HG03064 (cell line): ENCODE measurements at regions not wholly inside any gene's neighbourhood (a gene's known extent, or its start where the extent isn't known, plus 50 kb on each side); places are given as distances from the start of the nearest gene placed in this dataset.

Experiments used
- ATAC-seq: cut with Tn5 transposase; IDR thresholded peaks from one replicate; pipeline ENCODE4 v1.9.1; 2021; ENCODE audit warnings: low read depth; ENCODE audit not compliant: unreplicated experiment

DNA sequence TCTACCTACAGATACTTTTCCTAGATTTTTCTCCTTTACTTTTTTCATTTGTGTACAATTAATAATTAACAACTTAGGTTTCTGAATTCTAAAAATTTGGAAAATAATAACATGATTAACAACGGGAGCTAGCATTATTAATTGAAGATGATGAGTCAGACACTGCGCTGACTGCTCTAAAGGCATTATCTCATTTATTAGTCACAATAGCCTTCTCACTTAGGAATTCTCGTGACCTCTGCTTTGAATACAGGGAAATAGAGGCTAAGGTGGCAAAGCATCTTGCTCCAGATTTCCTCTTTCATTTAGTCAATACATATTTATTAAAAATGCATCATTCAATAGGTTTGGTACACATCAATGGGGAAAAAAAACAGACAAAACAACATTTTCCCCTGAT is 441.3 kb downstream of the PCDH18 start:
- no peak for ATAC-seq

DNA sequence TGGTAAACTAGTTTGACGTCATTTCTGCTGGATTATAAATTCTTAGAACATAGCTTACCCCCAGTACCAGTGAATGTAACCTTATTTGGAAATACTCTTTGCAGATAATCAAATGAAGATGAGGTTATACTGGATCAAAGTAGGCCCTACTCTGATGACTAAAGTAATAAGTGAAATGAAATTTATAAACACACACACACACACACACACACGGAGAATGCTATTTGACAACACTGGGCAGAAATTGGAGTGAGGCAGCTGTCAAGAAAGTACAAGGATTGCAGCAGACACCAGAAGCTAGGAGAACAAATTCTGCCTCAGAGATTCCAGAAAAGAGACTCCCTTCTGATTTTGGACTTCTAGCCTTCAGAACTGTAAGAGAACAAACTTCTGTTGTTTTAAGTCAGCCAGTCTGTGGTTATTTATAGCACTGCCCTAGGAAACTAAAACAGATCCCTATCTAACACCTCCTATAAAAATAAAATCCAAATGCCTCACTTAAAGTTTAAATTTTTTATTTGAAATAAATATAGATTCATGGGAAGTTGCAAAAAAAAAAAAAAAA is 448.6 kb downstream of the PCDH18 start:
- ATAC-seq, result no peak

DNA sequence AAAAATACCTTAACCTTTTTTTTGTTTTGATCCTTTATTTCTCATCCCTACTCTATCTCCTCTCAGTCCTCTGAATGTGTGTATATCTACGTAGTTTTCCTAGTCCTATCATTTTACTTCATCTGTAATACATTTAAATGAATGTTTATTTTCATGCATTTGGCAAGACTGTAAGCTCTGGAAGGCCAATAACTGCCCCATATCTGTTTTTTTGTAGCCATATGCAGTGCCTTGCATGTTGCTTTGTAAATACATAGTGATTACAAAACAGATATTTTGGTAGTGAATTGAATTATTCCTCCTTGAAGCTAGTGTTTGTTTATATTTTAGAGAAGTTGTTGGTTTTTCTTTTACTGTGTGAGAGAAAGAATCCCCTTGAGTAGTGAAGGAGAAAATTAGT is 450.2 kb downstream of the PCDH18 start:
- ATAC-seq, result no peak

DNA sequence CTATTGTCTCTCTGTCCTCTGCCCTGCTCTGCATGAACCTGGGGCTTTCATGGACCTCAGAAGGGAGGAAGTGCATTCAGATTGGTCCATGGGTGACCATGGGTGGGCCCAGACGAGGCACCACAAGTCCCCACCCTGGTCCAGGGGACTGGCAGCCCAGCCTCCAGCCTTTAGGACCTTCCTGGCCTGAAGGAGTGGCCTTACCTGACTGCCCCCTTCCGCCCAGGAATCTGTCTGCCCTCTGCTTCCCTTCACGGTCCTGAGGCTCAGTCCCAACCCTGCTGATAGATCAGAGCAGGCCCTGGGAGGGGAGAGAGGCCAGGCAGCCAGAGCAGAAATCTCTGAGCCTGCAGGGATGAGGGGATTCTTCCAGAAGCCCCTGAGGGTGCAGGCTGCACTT is 455.4 kb downstream of the PCDH18 start:
- ATAC-seq, result no peak

DNA sequence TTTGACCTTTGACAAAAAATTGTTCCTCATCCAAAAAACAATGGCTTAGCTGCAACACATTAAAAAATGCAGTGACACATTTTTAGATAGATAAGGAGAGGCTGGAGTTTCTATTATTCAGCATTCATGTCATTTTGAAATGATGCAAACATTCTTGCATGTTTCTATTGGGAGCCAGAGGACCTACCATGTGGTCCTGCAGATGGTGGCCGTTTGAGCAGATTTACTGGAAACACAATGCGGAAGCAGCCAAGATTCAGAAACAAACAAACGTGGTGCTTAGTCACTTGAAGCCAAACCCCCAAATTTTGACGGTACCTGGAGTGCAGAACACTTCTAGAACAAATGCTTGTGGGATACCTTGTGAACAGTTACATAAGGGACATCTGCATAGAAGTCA is 456.7 kb downstream of the PCDH18 start:
- no peak for ATAC-seq

DNA sequence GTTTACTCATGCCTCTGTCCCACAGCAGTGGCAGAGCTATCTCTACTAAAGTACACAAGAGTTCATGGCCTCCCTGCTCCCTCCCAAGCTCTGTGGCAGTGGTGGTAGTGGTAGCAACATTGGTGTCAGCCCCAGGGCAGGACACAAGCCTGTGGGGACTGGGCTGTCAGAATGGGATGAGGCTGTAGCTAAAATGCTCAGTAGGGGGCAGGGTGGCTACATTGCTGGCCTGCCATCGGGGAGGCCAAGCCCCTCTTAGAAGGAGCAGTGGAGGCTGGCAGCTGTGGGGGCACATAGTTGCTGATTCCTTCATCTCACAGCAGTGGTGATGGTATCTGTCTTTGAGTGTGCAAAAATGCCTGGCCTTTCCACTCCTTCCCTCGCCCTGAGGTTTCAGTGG is 461.7 kb downstream of the PCDH18 start:
- no peak for ATAC-seq

DNA sequence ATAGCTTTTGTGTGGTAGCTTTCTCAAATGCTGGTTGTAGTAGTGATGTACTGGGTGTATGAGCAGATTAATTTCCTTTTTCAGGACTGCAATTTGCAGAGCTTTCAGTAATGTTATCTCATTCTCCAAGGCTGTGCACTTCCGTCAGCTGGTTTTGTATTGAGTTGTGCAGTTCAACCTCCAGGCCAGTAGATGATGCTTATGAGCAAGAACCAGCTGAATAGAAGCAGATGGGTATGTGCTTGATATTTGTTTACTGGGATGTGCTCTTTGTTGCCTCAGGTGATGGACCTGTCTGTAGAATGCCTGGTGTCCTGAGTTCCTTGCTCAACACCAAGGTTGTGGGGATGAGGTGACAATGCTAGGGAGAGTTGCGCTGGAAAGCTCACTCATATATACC is 462.8 kb downstream of the PCDH18 start:
- ATAC-seq, result no peak

DNA sequence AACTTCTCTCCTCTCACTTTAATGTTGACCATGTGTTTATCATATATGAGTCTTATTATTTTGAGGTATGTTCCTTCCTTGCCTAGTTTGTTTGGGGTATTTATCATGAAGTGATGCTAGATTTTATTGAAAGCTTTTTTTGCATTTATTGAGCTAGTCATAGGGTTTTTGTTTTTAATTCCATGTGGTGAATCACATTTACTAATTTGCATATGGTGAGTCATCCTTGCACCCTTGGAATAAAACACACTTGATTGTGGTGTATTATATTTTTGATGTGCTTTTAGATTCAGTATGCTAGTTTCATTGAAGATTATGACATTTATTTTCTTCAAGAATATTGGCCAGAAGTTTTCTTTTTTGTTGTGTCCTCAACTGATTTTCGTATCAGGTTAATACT is 464.6 kb downstream of the PCDH18 start:
- no peak for ATAC-seq

DNA sequence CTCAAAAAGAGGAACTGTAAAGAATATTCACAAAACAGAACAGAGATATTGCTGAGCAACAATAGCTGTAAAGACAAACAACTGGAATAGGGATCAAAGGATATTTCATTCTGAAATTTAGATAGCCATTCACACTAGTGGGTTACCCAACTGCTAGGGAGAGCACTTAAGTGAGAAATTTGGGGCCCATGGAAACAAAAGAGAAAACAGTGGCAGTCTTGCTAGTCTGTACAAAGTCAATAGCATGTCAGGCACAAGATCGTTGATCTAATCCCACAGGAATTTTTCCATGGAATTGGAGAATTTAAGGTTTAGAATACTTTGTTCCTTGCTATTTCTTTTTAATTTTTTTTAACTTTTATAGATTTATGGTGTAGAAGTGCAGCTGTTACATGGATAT is 467.0 kb downstream of the PCDH18 start:
- ATAC-seq, result no peak

DNA sequence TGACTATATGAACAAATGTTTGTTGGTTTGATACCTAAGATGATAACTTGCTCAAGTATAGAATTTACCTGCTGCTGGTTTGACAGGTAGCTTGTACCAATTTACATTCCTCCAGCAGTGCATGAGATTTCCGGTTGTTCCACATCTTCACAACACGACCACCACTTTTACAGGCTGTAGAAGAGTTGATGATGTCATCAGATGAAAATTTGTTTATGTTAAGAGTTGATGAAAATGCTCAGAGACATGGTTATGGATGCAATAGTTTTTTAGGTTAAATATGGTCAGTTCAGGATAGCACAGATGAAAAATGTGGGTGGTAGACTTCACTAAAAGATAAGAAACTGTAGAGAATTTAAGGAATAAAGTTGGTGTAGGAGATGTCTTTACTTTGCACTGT is 468.3 kb downstream of the PCDH18 start:
- ATAC-seq, result no peak

DNA sequence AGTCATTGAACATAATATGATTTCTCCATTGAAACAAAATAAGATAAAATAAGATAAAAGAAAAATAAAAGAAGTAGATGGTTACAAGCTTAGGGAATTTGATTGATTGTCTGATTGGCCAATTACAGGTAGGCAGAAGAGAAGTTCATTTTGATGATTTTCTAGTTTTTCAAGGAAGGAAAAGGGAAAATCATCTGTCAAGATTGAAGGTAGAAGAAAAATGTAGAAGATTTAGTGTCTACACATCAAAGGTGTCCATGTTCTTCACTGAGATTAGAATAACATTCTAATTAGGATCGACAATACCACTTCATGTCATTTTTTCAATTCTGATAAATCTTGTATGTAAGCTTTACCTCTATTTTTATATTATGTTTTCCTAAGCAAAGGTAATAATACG is 489.1 kb downstream of the PCDH18 start:
- no peak for ATAC-seq

DNA sequence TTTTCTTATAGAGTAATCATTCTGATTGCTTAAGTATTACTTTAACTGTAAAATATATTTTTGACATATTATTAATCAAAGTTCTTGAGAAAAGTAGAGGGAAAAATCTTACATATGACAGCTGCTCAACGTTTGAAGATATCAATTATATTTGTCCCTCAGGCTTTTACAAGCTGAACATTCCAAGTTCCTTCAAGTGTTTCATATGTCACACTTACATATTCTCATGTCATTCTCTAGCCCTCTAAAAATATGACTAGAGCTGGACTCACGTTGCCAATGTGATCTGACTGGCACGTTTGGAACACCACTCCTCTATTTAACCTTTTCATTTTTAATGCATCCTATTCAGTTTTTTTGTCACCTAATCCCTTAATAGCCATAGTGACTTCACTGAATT is 492.9 kb downstream of the PCDH18 start:
- ATAC-seq, result no peak

DNA sequence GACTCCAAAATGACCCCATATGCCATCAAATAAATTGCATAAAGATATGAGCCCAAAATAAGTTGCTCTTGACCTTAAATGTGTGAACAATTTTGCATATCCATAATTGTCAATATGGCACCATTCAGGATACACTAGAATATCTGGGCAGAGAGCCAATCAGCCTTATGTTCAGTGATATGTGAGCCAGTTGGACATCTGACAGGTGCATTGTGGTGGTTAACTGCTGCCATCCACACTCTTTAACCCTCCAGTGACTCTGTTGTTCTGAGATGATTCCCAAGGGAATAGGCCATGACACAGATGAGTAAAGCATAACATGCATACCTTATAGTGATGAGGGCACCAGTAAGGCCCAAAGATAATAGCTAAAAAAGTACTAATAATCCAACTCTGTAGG is 500.1 kb downstream of the PCDH18 start:
- ATAC-seq, result no peak

DNA sequence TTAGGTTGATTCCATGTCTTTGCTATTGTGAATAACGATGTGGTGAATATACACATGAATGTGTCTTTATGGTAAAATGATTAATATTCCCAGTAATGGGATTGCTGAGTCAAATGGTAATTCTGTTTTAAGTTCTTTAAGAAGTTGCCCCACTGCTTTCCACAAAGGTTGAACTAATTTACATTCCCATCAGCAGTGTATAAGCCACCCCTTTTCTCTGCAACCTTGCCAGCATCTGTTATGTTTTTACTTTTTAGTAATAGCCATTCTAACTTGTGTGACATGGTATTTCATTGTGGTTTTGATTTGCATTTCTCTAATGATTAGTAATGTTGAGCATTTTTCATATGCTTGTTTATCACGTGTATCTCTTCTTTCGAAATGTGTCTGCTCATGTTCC is 503.3 kb downstream of the PCDH18 start:
- no peak for ATAC-seq

DNA sequence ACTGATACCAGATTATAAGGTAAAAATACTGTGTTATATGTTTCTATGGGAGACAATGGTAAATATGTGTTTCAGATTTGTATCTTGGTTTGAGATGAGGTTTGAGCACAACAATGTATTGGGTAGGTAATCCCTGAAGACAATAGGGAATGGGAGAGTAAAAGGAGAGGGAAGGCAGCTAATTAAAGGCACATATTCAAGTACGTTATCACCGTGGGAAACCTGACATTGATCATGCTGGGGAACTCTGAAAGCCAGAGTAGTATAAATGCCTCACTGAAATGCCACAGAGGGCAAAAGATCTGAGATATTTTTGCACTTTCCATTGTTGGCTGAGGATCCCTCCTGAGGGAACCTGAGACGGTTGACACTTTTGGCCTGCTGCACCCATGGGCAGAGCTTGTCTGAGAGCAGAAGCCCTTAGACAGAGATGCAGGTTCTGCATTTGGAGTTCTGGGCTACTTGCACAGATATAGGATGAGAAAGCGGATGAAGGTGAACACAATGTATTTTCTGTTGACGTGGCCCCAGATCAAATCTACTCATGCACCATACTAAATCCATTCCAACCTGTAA is 506.7 kb downstream of the PCDH18 start:
- no peak for ATAC-seq

DNA sequence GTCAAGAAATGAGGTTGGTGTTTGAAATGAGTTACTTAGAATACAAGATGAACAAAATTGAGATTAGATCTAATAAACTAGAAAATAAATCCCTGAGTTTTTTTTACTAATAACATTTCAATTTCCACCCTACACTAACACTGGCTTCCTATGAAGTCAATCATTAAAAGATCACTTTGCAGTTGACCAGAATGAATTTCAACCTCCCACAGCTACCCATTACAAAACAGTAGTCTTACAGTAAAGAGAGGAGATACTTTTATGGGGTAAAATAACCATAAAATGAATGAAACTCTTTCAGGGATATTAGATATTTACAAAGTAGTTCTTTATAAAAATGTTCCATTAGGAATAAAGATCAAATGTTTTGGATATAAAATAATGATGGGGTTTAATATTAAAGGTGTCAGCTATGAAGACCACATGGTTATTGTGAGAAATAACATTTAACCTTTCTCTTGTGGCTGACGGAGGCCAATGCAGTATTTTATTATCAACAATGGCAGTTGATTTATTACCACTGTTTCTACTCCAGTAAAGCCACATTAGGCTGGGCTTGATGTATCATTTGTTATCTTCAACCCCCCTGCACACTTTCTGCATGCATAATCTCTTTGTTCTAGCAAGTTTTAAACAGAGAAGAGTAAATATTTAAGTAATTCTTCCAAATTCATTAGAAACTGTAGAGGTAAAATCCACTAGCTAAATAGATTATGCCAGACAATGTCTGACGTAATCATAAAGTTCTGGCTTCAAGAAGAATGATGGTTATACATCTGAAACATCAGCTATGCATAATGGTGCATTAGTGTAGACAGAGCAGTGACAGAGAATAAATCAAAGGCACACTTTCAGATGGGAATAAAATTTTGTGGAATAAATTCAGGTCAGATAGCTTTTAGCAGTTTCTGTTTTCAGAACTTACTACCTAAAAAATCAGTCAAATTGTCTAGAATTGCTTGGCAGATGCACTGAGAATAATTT is 516.6 kb downstream of the PCDH18 start:
- ATAC-seq, result no peak

DNA sequence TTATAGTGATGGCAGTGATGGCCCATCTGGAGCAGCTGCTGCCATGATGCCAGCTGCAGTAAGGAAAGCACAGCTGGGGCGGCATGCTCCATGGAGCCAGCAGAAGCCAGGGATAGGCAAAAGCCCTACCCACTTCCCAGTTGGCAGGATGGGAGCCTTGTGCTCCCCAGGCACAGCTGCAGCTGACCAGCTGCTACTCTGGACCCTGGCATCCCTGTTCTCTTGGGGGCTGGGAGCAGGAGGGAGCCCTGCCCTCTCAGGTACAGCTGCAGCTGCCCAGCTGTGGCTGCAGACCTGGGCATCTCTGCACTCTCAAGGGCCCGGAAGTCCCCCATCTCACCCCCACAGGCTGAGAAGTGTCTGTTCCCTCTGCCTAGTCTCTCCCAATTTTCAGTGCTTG is 531.9 kb downstream of the PCDH18 start:
- no peak for ATAC-seq

DNA sequence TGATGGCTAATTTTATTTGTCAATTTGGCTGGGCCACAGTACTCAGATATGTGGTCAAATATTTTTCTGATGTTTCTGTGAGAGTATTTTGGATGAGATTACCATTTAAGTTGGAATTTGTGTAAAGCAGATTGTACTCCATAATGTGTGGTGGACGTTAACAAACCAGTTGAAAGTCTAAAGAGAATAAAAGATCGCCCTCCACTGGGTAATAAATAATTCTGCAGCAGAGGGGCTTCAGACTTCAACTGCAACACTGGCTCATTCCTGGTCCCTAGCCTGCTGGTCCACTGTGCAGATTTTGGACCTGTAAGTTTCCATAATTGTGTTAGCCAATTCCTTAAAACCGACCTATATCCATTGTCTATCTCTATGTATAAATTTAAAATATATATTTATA is 540.3 kb downstream of the PCDH18 start:
- ATAC-seq, result no peak

DNA sequence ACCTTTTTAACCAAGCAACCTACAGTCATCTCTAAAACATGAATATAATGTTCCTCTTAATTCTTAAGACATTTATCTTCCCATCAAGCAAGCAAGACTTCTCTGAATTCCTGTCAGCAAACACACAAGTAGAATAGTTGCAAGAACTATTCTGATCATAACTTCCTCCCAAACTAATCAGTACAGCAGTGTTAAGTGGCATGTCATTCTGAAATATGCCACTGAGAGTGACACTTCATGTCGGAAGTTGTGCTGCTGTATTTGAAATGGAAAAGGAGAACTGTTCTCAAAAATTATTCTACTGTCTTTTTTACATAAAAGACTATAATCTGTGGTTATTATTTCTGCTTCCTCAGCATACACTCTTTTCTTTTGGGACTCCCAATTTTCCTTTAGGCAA is 546.6 kb downstream of the PCDH18 start:
- ATAC-seq, result no peak

DNA sequence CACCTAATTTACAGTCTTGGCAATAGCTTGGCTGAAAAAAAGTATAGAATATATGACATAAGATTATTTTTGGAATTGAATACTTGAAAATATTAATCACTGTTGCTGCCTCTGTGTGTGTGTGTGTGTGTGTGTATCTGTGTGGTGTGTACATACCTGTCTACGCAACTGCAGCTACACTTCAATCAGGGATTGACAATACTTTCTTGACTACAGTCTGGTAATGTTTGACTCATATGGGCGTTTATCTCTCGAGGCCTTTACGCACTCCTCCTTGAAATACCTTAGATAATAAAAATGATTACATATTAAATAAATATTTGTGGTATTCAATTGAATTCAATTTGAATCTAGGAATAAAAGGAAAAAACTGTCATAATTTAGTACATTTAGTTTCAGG is 565.2 kb downstream of the PCDH18 start:
- no peak for ATAC-seq

DNA sequence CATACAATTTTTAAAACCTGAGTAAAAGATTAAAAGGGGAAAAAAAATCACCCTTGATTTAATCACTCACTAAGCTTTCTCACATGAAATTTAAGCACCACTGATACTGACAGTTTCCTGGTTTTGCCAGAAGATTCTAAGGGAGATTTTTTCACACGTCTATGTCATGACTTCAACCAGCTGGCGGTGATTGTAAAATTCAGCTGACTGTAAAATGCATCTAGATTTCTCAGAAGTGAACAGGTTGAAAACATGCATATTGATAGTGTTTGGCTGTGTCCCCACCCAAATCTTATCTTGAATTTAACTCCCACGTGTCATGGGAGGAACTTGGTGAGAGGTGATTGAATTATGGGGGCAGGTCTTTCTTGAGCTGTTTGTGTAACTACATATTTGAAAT is 566.8 kb downstream of the PCDH18 start:
- ATAC-seq, result no peak

DNA sequence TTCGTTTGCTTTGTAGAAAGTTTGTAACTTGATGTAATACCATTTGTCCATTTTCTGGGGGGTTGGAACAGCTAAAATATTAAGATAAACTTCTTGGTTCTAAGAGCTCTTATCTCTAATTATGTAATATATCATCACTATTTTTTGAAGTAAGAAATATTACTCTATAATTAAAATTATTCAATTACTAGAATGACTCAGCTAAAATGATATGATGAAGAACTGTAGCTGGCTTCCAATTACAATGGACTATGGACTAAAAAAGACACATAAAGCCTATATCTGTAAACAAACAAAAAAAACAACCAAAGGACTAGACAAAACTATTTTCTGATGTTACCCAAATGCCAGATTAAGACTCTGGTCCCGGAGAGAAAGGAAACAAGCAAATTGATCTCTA is 569.4 kb downstream of the PCDH18 start:
- no peak for ATAC-seq
